Neural crest cell (in vitro differentiated cells): ENCODE measurements at regions not wholly inside any gene's neighbourhood (a gene's known extent, or its start where the extent isn't known, plus 50 kb on each side); places are given as distances from the start of the nearest gene placed in this dataset.

Experiments
- DNase-seq: peaks from one replicate; pipeline ENCODE4 v3.0.0; 2021; ENCODE audit warnings: low read depth, mixed read lengths, low spot score
- H3K27ac Mint-ChIP-seq: one replicate; pipeline ENCODE4 v1.8.0; 2021; ENCODE audit warnings: mild to moderate bottlenecking, mixed read lengths; ENCODE audit not compliant: unreplicated experiment
- H3K27me3 Mint-ChIP-seq: 2 replicates; pipeline ENCODE4 v1.8.0; 2021; ENCODE audit warnings: low read depth, mild to moderate bottlenecking, mixed read lengths
- H3K36me3 Mint-ChIP-seq: 2 replicates; pipeline ENCODE4 v1.8.0; 2021; ENCODE audit warnings: low read depth, mild to moderate bottlenecking, mixed read lengths
- H3K4me1 Mint-ChIP-seq: 2 replicates; pipeline ENCODE4 v1.8.0; 2021; ENCODE audit warnings: mixed read lengths
- H3K4me3 Mint-ChIP-seq: one replicate; pipeline ENCODE4 v1.8.0; 2021; ENCODE audit warnings: mild to moderate bottlenecking, mixed read lengths
- H3K9me3 Mint-ChIP-seq: 2 replicates; pipeline ENCODE4 v1.8.0; 2021; ENCODE audit warnings: mixed read lengths
- TF ChIP-seq, protein P1 (sequence below): fragments of 200-600 bp; sonication (generic); conservative IDR thresholded peaks from 2 replicates; pipeline ENCODE4 v1.5.0; 2021; ENCODE audit warnings: antibody characterized with exemption, mild to moderate bottlenecking

DNA sequence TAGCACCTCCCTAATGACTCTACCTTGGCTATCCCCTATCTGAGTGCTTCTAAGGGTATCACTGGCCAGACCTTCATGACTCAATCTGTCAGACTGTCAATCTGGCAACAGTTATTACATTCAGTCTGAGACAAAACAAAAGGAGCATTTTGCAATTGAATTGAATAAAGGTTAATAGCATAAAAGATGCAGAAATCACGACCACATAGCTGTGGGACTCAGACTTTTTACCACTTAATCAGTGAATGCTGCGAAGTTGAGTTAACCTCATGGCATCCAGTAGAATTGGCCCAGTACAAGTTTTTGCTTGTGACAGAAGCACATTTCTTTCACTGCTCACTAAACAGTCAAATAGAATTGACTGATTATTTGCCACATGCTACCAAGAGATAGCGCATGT lies 480.7 kb upstream of the DPPA4 start:
- Mint-ChIP-seq H3K27me3 (no peaks in the 10 kb centered on the region), H3K36me3 (no peaks in the 10 kb centered on the region), H3K9me3 (peaks cover 7% of the 10 kb centered on the region), H3K4me1 (no peaks in the 10 kb centered on the region), H3K27ac (no peak overlapping the region), H3K4me3 (no peak overlapping the region)
- no peak for DNase-seq
- TF ChIP-seq, protein P1, sequence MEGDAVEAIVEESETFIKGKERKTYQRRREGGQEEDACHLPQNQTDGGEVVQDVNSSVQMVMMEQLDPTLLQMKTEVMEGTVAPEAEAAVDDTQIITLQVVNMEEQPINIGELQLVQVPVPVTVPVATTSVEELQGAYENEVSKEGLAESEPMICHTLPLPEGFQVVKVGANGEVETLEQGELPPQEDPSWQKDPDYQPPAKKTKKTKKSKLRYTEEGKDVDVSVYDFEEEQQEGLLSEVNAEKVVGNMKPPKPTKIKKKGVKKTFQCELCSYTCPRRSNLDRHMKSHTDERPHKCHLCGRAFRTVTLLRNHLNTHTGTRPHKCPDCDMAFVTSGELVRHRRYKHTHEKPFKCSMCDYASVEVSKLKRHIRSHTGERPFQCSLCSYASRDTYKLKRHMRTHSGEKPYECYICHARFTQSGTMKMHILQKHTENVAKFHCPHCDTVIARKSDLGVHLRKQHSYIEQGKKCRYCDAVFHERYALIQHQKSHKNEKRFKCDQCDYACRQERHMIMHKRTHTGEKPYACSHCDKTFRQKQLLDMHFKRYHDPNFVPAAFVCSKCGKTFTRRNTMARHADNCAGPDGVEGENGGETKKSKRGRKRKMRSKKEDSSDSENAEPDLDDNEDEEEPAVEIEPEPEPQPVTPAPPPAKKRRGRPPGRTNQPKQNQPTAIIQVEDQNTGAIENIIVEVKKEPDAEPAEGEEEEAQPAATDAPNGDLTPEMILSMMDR = no peak

DNA sequence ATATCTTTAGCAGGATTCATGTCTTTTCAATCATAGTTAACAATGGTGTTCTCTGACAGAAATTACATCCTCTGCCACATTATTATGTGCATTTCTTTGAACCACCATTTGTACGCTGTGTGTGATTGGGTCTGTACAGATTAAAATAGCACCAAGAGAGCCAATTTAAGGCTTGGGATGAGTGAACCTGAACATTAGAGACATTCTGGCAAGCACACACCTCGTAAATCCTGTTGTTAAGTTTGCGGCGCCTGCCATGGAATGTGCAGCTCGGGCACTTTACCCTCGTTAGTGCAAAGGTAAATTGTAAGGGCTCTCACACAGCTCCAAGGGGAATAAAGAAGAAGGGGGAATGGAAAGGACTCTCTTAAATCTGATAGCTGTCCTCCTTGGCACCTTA lies 482.4 kb upstream of the DPPA4 start:
- no peaks in the 10 kb centered on the region for H3K36me3 Mint-ChIP-seq
- no peaks in the 10 kb centered on the region for H3K27me3 Mint-ChIP-seq
- no peaks in the 10 kb centered on the region for H3K4me1 Mint-ChIP-seq
- peaks cover 2% of the 10 kb centered on the region for H3K9me3 Mint-ChIP-seq
- H3K27ac Mint-ChIP-seq = no peak overlapping the region
- no peak overlapping the region for H3K4me3 Mint-ChIP-seq
- DNase-seq = no peak
- TF ChIP-seq, protein P1 = no peak

DNA sequence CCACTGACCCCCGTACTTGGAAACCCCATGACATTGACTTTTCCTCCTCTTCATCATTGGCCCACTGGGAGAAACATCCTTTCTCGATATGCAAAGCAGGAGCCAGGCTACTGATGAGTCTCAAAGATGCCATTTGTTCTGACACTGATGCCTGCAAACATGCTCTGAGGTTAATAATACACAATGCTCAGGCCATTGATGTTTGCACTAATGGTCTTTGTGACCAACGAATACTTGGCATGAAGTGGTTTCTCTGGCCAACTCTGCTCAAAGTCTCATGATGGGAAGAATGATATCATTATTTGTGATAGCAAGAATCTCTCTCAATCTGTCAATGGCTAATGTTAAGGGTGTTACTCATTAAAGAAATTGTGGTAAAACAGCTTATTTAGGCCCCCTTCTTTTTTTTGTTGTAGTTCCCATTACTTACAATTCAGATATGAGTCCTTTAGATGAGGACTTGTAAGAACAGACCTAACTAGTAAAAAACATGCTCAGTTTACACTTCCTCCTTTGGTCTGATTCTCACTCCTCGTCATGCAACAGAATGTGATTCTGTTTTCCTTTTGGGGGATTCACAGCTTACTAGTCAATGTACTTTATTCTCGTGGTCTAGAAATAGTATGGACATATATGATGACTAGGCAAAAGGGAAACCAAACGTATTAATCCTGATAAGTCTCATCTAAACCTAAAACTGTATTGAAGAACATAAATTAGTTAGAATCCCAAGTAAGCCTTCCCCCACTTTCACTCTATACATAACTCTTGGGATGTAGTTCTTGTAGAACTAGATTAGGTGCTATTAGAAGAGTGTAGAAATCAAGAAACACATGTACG lies 488.8 kb upstream of the DPPA4 start:
- no peak for DNase-seq
- TF ChIP-seq, protein P1 = no peak
- Mint-ChIP-seq H3K27ac (no peak overlapping the region), H3K9me3 (peaks cover 3% of the 10 kb centered on the region), H3K36me3 (peaks cover 2% of the 10 kb centered on the region), H3K27me3 (no peaks in the 10 kb centered on the region), H3K4me3 (no peak overlapping the region), H3K4me1 (no peaks in the 10 kb centered on the region)

DNA sequence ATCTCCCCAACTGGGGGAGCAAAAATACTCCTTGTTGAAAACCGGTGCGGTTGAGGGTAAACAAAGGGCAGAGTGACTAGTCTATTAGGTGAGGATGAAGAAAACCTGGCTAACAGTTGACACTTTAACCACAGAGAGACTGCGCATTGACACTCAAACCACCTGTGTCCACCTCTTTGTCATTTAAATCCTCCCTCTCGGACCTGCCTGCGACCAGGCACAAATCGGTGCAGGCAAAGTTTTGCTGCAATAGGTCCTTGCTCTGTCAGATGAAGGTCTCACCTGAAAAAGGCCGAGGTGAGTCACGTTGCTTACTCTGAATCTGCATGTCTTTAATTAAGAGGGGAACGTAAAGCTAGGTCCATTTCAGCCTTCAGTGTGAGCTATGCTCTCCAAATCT lies 494.1 kb upstream of the DPPA4 start:
- H3K36me3 Mint-ChIP-seq = peaks cover 2% of the 10 kb centered on the region
- no peak for DNase-seq
- peaks cover 3% of the 10 kb centered on the region for H3K9me3 Mint-ChIP-seq
- H3K27ac Mint-ChIP-seq = no peak overlapping the region
- TF ChIP-seq, protein P1 = no peak
- H3K4me1 Mint-ChIP-seq = no peaks in the 10 kb centered on the region
- no peak overlapping the region for H3K4me3 Mint-ChIP-seq
- H3K27me3 Mint-ChIP-seq = no peaks in the 10 kb centered on the region

DNA sequence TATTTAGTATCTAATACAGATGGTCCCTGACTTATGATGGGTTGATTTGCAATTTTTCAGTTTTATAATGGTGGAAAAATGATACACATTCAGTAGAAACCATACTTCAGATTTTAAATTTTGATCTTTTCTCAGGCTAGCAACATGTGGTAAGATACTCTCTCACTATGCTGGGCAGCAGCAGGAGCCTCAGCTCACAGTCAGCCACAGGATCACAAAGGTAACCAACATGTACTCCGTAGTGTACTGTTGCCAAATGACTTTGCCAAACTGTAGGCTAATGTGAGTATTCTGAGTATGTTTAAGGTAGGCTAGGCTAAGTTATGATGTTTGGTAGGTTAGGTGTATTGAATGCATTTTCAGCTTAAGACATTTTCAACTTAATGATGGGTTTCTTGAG lies 498.6 kb upstream of the DPPA4 start:
- H3K27me3 Mint-ChIP-seq = no peaks in the 10 kb centered on the region
- no peaks in the 10 kb centered on the region for H3K4me1 Mint-ChIP-seq
- no peak overlapping the region for H3K4me3 Mint-ChIP-seq
- no peak for DNase-seq
- H3K9me3 Mint-ChIP-seq = peaks cover under 1% of the 10 kb centered on the region
- TF ChIP-seq, protein P1 = no peak
- H3K36me3 Mint-ChIP-seq = peaks cover under 1% of the 10 kb centered on the region
- H3K27ac Mint-ChIP-seq = no peak overlapping the region
